Testis (tissue), 2 donors: ENCODE measurements at regions not wholly inside any gene's neighbourhood (a gene's known extent, or its start where the extent isn't known, plus 50 kb on each side); places are given as distances from the start of the nearest gene placed in this dataset.

Experiments used
- DNase-seq: peaks from one replicate; pipeline ENCODE4 v3.0.0-alpha.2; 2019
- H3K27ac ChIP-seq, 2 donors: fragments of 200-600 bp; sonication (generic); one replicate each; pipeline ENCODE4 v1.5.1; 2019
- H3K27me3 ChIP-seq: fragments of 200-600 bp; sonication (generic); one replicate; pipeline ENCODE4 v1.5.1; 2019
- H3K36me3 ChIP-seq: fragments of 200-600 bp; sonication (generic); one replicate; pipeline ENCODE4 v1.5.1; 2017; ENCODE audit warnings: low read depth; ENCODE audit errors: missing control alignments
- H3K4me1 ChIP-seq: fragments of 200-600 bp; sonication (generic); one replicate; pipeline ENCODE4 v1.5.1; 2019
- H3K4me3 ChIP-seq, 2 donors: fragments of 200-600 bp; sonication (generic); one replicate each; pipeline ENCODE4 v1.5.1; 2017 to 2019
- H3K9me3 ChIP-seq: fragments of 200-600 bp; sonication (generic); one replicate; pipeline ENCODE4 v1.5.1; 2017
- POLR2A ChIP-seq: fragments of 450-650 bp; IDR thresholded peaks from one replicate; pipeline ENCODE4 v1.6.1; 2017; ENCODE audit warnings: antibody characterized with exemption, mild to moderate bottlenecking, moderate library complexity
- WGBS, 2 donors: methylation state at CpG; one replicate each; pipeline ENCODE4 v1.1.5; 2018; 5-methylcytosine and 5-hydroxymethylcytosine counted together
- intact Hi-C: fragments of 100-400 bp; cut with DNase I; formaldehyde crosslinking; loops from one replicate; pipeline ENCODE4 v1.15.1; 2023; ENCODE audit warnings: low total_unique reads
- TF ChIP-seq, protein P1 (sequence below), 3 experiments: fragments of 450-650 bp in 2 of 3; fragments of 200-600 bp in 1 of 3; sonication (generic) in 1 of 3; IDR thresholded peaks; one replicate each; pipeline ENCODE4 v1.5.1; 2016 to 2019; ENCODE audit warnings: antibody characterized with exemption in 3 of 3, mild to moderate bottlenecking in 2 of 3, moderate library complexity in 1 of 3

- Histone ChIP-seq H3K4me1 (no peaks in the 10 kb centered on the region), H3K27me3 (no peaks in the 10 kb centered on the region), H3K36me3 (no peaks in the 10 kb centered on the region), H3K4me3 (no peak overlapping the region), H3K9me3 (no peaks in the 10 kb centered on the region), H3K27ac (no peak overlapping the region)
- 96 to 100% methylated on average over 1 of the region's 1 CpG for WGBS, 2 donors
- intact Hi-C loops: no loop called here
- no peak for DNase-seq
- TF ChIP-seq, protein P1, sequence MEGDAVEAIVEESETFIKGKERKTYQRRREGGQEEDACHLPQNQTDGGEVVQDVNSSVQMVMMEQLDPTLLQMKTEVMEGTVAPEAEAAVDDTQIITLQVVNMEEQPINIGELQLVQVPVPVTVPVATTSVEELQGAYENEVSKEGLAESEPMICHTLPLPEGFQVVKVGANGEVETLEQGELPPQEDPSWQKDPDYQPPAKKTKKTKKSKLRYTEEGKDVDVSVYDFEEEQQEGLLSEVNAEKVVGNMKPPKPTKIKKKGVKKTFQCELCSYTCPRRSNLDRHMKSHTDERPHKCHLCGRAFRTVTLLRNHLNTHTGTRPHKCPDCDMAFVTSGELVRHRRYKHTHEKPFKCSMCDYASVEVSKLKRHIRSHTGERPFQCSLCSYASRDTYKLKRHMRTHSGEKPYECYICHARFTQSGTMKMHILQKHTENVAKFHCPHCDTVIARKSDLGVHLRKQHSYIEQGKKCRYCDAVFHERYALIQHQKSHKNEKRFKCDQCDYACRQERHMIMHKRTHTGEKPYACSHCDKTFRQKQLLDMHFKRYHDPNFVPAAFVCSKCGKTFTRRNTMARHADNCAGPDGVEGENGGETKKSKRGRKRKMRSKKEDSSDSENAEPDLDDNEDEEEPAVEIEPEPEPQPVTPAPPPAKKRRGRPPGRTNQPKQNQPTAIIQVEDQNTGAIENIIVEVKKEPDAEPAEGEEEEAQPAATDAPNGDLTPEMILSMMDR (IDR thresholded peaks at IDR 0.05): no peak
- no peak for TF ChIP-seq POLR2A
These were observed 262.7 kb downstream of the ANKRD50 start for GRCh38 chr4:124449881-124450280.

DNA sequence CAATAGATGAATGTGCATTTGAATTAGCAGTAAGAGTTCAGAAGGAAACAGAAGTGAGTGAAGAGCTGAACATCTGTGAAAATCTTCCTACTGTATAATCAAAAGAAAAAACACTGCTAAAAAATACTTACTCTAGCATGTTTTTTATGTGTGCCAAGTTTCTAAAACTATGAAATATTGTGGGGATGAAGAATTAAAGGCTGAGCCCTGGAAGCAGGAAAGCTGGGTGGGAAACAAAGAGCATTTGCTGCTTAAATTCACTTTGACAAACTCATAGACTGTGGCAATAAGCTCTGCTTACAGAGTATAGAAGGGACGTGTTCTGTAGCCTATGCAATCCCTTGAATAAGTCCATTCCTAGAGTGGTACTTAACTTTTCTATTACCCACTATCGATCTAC lies 261.7 kb downstream of the ANKRD50 start:
- no peak for DNase-seq
- no peak overlapping the region for H3K27ac ChIP-seq
- no peaks in the 10 kb centered on the region for H3K27me3 ChIP-seq
- 92 to 95% methylated on average over 2 of the region's 2 CpGs for WGBS, 2 donors
- no peaks in the 10 kb centered on the region for H3K36me3 ChIP-seq
- H3K4me3 ChIP-seq: no peak overlapping the region
- TF ChIP-seq, protein P1 (IDR thresholded peaks at IDR 0.05): no peak
- TF ChIP-seq POLR2A: no peak
- intact Hi-C loops: no loop called here
- no peaks in the 10 kb centered on the region for H3K4me1 ChIP-seq
- H3K9me3 ChIP-seq: no peaks in the 10 kb centered on the region

DNA sequence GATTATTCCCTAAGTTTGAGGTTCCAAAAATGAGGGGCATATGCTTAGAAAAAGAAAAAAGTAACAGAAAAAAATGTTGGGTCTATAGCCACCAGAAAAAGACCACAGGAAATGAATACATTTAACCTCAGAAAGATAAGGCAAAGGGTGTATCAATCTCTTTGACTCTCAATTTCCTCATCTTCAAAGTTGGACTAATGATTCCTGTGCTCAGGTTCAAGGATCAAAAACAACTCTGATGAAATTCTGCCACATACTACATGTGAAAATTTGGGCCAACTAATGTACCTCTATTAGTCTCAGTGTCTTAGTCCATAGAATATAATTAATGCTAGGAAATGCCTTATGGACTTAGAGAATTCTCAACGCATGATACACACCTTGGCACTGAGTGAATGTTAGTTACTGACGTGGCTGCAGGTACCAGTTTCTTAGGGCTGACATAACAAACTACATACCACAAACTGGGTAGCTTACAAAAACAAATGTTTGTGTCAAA lies 257.7 kb downstream of the ANKRD50 start:
- H3K4me1 ChIP-seq: no peaks in the 10 kb centered on the region
- H3K4me3 ChIP-seq: no peak overlapping the region
- no peak for DNase-seq
- 91 to 93% methylated on average over 2 of the region's 2 CpGs for WGBS, 2 donors
- no peaks in the 10 kb centered on the region for H3K36me3 ChIP-seq
- H3K27ac ChIP-seq: no peak overlapping the region
- H3K27me3 ChIP-seq: no peaks in the 10 kb centered on the region
- intact Hi-C loops: no loop called here
- no peaks in the 10 kb centered on the region for H3K9me3 ChIP-seq
- TF ChIP-seq, protein P1 (IDR thresholded peaks at IDR 0.05): no peak
- no peak for TF ChIP-seq POLR2A

DNA sequence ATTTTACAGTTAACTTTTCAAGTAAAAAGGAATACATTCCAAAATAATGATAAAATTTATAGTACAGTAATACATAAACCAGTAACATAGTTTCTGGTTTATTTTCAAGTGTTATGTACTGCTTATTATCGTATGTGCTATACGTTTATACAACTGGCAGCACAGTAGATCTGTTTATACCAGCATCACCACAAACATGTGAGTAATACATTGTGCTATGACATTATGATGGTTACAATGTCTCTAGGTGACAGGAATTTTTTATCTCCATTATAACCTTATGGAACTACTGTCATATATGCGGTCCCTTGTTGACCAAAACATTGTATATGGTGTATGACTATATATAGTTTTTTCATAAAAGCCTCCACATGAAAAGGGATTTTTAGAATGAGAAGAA lies 256.9 kb downstream of the ANKRD50 start:
- Histone ChIP-seq H3K27ac (no peak overlapping the region), H3K9me3 (no peaks in the 10 kb centered on the region), H3K27me3 (no peaks in the 10 kb centered on the region), H3K4me1 (no peaks in the 10 kb centered on the region), H3K36me3 (no peaks in the 10 kb centered on the region), H3K4me3 (no peak overlapping the region)
- WGBS, 2 donors: 92% methylated on average over 3 of the region's 3 CpGs
- DNase-seq: no peak
- intact Hi-C loops: no loop called here
- no peak for TF ChIP-seq POLR2A
- TF ChIP-seq, protein P1 (IDR thresholded peaks at IDR 0.05): no peak

DNA sequence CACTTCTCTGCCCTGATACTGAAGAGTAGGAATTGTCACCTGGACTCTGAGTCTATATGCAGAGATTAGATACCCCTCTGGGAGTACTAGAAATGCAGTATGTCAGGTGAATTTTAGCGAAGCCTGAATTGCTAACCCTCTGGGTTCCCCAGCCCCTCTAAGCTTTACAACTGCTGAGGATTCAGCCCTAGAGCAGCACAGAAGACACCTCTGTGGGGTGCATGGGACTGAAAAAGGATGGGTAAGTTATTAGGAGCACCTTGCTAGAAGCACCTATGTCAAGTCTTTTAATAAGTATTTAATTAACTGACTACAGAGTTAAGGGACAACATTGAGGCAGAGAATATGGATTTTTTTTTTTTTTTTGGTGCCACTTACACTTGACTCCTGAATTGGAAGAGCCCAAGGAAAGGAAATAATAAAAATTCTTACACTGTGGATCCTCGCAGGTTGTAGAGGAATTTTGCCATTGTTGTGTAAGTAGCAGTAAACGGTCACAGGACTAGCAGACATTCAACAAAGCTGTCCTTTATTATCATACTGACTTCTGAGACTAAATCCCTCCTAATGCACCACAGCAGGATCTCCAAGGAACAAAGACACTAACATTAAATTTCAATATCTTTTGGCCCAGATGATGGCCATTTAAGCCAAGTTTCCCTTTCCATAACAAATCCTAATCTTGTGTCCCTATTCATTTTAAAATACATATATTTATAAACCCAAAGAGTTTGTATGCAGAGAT lies 253.2 kb downstream of the ANKRD50 start:
- no peaks in the 10 kb centered on the region for H3K36me3 ChIP-seq
- no peak for DNase-seq
- no peaks in the 10 kb centered on the region for H3K4me1 ChIP-seq
- H3K27ac ChIP-seq: no peak overlapping the region
- no peak overlapping the region for H3K4me3 ChIP-seq
- intact Hi-C loops: no loop called here
- H3K9me3 ChIP-seq: no peaks in the 10 kb centered on the region
- no peaks in the 10 kb centered on the region for H3K27me3 ChIP-seq
- WGBS, 2 donors: 67% methylated on average over 3 of the region's 3 CpGs
- TF ChIP-seq, protein P1 (IDR thresholded peaks at IDR 0.05): no peak
- no peak for TF ChIP-seq POLR2A
